Activated B cell treated with CpG ODN at 0.5 μM for 24 hours (primary cell): ENCODE measurements at regions not wholly inside any gene's neighbourhood (a gene's known extent, or its start where the extent isn't known, plus 50 kb on each side); places are given as distances from the start of the nearest gene placed in this dataset.
"Not testable (repeated sequence)": the region's sequence is repeated elsewhere in the genome, so short reads cannot be mapped to it uniquely, and the experiment has no call there.

Source experiments
- ATAC-seq: fragments of 200-7000 bp; cut with Tn5 transposase; one replicate; pipeline ENCODE4 v1.10.0; 2021; ENCODE audit warnings: low read depth, mild to moderate bottlenecking, moderate library complexity
- CTCF ChIA-PET: fragments of 350-600 bp; sonication (Branson Sonifier 250); formaldehyde crosslinking; loops from one replicate; lab custom pipeline; 2021; ENCODE audit warnings: antibody characterized with exemption; lab: Charles Lee
- POLR2A ChIA-PET: fragments of 350-600 bp; sonication (Branson Sonifier 250); formaldehyde crosslinking; loops from one replicate; lab custom pipeline; 2021; ENCODE audit warnings: antibody characterized with exemption; lab: Charles Lee
- DNase-seq: peaks from one replicate; pipeline ENCODE4 v3.0.0; 2022
- H3K27ac Mint-ChIP-seq: one replicate; pipeline ENCODE4 v1.8.0; 2020; ENCODE audit warnings: mixed read lengths
- H3K27me3 Mint-ChIP-seq: one replicate; pipeline ENCODE4 v1.8.0; 2021; ENCODE audit warnings: mixed read lengths
- H3K36me3 Mint-ChIP-seq: one replicate; pipeline ENCODE4 v1.8.0; 2021; ENCODE audit warnings: low read depth, mixed read lengths
- H3K4me1 Mint-ChIP-seq: one replicate; pipeline ENCODE4 v1.8.0; 2021; ENCODE audit warnings: mixed read lengths
- H3K4me3 Mint-ChIP-seq: one replicate; pipeline ENCODE4 v1.8.0; 2020; ENCODE audit warnings: mild to moderate bottlenecking, mixed read lengths
- H3K9me3 Mint-ChIP-seq: one replicate; pipeline ENCODE4 v1.8.0; 2020; ENCODE audit warnings: mixed read lengths
- CTCF ChIP-seq: fragments of 200-600 bp; IDR thresholded peaks from one replicate; pipeline ENCODE4 v1.8.0; 2022; ENCODE audit warnings: antibody characterized with exemption, mild to moderate bottlenecking
- intact Hi-C: fragments of 100-400 bp; cut with micrococcal nuclease; formaldehyde crosslinking; loops from one replicate; pipeline ENCODE4 v1.15.1; 2024

- CTCF ChIA-PET, result no interaction called here
- H3K36me3 Mint-ChIP-seq, result no peaks in the 10 kb centered on the region
- TF ChIP-seq CTCF, result no peak
- POLR2A ChIA-PET, result no interaction called here
- H3K27me3 Mint-ChIP-seq, result no peaks in the 10 kb centered on the region
- intact Hi-C loops, result no loop called here
- no peak overlapping the region for H3K27ac Mint-ChIP-seq
- H3K4me1 Mint-ChIP-seq, result no peaks in the 10 kb centered on the region
- no peaks in the 10 kb centered on the region for H3K9me3 Mint-ChIP-seq
- no peak for DNase-seq
- ATAC-seq, result no peak
- no peak overlapping the region for H3K4me3 Mint-ChIP-seq
Measured at GRCh38 chr5:111829701-111830100, 72.7 kb upstream of the NREP start.

GRCh38 chr5:111826064-111826463 lies 69.1 kb upstream of the NREP start:
- ChIA-PET CTCF (no interaction called here), POLR2A (no interaction called here)
- Mint-ChIP-seq H3K4me1 (no peaks in the 10 kb centered on the region), H3K36me3 (no peaks in the 10 kb centered on the region), H3K27ac (no peak overlapping the region), H3K4me3 (no peak overlapping the region), H3K9me3 (no peaks in the 10 kb centered on the region), H3K27me3 (no peaks in the 10 kb centered on the region)
- no peak for ATAC-seq
- TF ChIP-seq CTCF, result no peak
- DNase-seq, result no peak
- intact Hi-C loops, result no loop called here

DNA sequence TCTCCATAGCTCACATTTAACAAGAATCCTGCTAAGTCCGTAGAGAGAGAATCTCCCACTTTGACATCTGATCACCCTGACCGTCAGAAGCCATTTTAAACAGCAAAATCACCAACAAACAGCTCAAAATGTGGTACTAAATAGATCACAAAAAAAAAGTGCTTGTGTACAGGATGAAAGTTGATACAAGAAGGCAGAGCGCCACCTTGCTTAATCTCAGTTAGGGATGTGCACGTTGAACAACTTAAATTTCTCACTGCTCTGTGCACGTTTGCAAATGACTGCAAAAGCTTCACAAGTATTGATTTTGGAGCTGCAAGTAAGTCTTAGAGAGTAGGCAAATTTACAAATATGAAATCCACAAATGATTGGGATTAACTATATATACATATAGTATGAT lies 63.1 kb upstream of the NREP start:
- ChIA-PET POLR2A (no interaction called here), CTCF (no interaction called here)
- DNase-seq, result no peak
- ATAC-seq, result no peak
- Mint-ChIP-seq H3K27me3 (no peaks in the 10 kb centered on the region), H3K9me3 (peaks cover 4% of the 10 kb centered on the region), H3K36me3 (no peaks in the 10 kb centered on the region), H3K27ac (no peak overlapping the region), H3K4me1 (no peaks in the 10 kb centered on the region), H3K4me3 (no peak overlapping the region)
- TF ChIP-seq CTCF, result no peak
- intact Hi-C loops, result no loop called here

GRCh38 chr5:111819028-111819427 lies 62.0 kb upstream of the NREP start:
- H3K27me3 Mint-ChIP-seq, H3K4me1 Mint-ChIP-seq, H3K9me3 Mint-ChIP-seq, ATAC-seq, H3K36me3 Mint-ChIP-seq, H3K27ac Mint-ChIP-seq, CTCF ChIA-PET, intact Hi-C loops, DNase-seq, H3K4me3 Mint-ChIP-seq, POLR2A ChIA-PET: not testable (repeated sequence)

GRCh38 chr5:111813537-111813936 lies 56.5 kb upstream of the NREP start:
- intact Hi-C loops, result no loop called here
- DNase-seq (no peak), ATAC-seq (no peak)
- TF ChIP-seq CTCF, result no peak
- H3K4me3 Mint-ChIP-seq, result no peak overlapping the region
- no peaks in the 10 kb centered on the region for H3K27me3 Mint-ChIP-seq
- no peaks in the 10 kb centered on the region for H3K4me1 Mint-ChIP-seq
- H3K36me3 Mint-ChIP-seq, result no peaks in the 10 kb centered on the region
- H3K27ac Mint-ChIP-seq, result no peak overlapping the region
- ChIA-PET POLR2A (no interaction called here), CTCF (no interaction called here)
- no peaks in the 10 kb centered on the region for H3K9me3 Mint-ChIP-seq

DNA sequence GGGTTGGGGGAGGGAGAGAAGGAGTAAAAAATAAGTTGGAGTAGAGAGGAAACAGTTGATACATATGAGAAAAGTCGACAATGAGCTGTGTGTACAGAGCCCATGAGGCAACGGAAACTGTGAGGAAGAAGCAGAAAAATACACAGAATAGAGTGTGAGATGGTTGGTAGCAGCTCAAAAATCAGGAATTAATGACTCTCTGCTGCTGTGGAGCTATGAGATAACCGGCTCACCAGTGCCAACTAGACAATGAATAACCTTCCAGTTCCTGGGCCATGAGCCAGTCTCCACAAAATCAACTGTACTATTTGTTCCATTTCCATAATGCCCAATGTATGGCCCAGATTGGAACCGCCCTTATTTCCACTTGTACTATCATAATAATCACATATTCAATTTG lies 53.1 kb upstream of the NREP start:
- H3K4me3 Mint-ChIP-seq, result no peak overlapping the region
- CTCF ChIA-PET, result no interaction called here
- H3K27me3 Mint-ChIP-seq, result no peaks in the 10 kb centered on the region
- no peaks in the 10 kb centered on the region for H3K9me3 Mint-ChIP-seq
- POLR2A ChIA-PET, result no interaction called here
- DNase-seq (no peak), ATAC-seq (no peak)
- no peak for TF ChIP-seq CTCF
- no peak overlapping the region for H3K27ac Mint-ChIP-seq
- intact Hi-C loops, result no loop called here
- no peaks in the 10 kb centered on the region for H3K36me3 Mint-ChIP-seq
- no peaks in the 10 kb centered on the region for H3K4me1 Mint-ChIP-seq
